Heart left ventricle (tissue), 16 donors: ENCODE measurements at regions not wholly inside any gene's neighbourhood (a gene's known extent, or its start where the extent isn't known, plus 50 kb on each side); places are given as distances from the start of the nearest gene placed in this dataset.

ENCODE experiments used
- ATAC-seq, 4 donors: fragments of 200-7000 bp; cut with Tn5 transposase; one replicate each; pipeline ENCODE4 v1.9.1; 2020 to 2022; ENCODE audit warnings: moderate library complexity in 4 of 4, mild to moderate bottlenecking in 3 of 4, moderate number of reproducible peaks in 1 of 4
- DNase-seq, 5 donors: peaks; one replicate each; pipeline ENCODE4 v3.0.0-alpha.2; 2020
- H3K27ac ChIP-seq, 12 donors: fragments of 200-600 bp; sonication (generic) in 4 of 12; one replicate each; pipeline versions ENCODE4 v1.5.0 to v1.8.0; 2016 to 2022; ENCODE audit warnings: mild to moderate bottlenecking in 2 of 12
- H3K27me3 ChIP-seq, 9 donors: fragments of 200-600 bp; sonication (generic) in 2 of 9; one replicate each; pipeline versions ENCODE4 v1.5.1 to v1.8.0; 2016 to 2022; ENCODE audit warnings: mild to moderate bottlenecking in 3 of 9
- H3K36me3 ChIP-seq, 9 donors: fragments of 200-600 bp; sonication (generic) in 2 of 9; one replicate each; pipeline versions ENCODE4 v1.5.0 to v1.8.0; 2018 to 2022; ENCODE audit warnings: mild to moderate bottlenecking in 2 of 9
- H3K4me1 ChIP-seq, 12 donors: fragments of 200-600 bp; sonication (generic) in 4 of 12; one replicate each; pipeline versions ENCODE4 v1.5.0 to v1.8.0; 2016 to 2022; ENCODE audit warnings: mild to moderate bottlenecking in 3 of 12
- H3K4me3 ChIP-seq, 12 donors: fragments of 200-600 bp; sonication (generic) in 4 of 12; one replicate each; pipeline versions ENCODE4 v1.5.0 to v1.8.0; 2017 to 2022; ENCODE audit warnings: mild to moderate bottlenecking in 9 of 12, moderate library complexity in 4 of 12
- H3K9me3 ChIP-seq, 12 donors: fragments of 200-600 bp; sonication (generic) in 4 of 12; one replicate each; pipeline versions ENCODE4 v1.5.0 to v1.8.0; 2016 to 2022; ENCODE audit warnings: mild to moderate bottlenecking in 1 of 12
- CTCF ChIP-seq, 12 donors: fragments of 200-600 bp; sonication (generic) in 4 of 12; IDR thresholded peaks; one replicate each; pipeline versions ENCODE4 v1.5.0 to v1.8.0; 2018 to 2022; ENCODE audit warnings: antibody characterized with exemption in 12 of 12, mild to moderate bottlenecking in 5 of 12
- POLR2A ChIP-seq, 2 donors: fragments of 450-650 bp; IDR thresholded peaks; one replicate each; pipeline ENCODE4 v1.6.1; 2017; ENCODE audit warnings: antibody characterized with exemption in 2 of 2, mild to moderate bottlenecking in 2 of 2, moderate library complexity in 2 of 2
- WGBS, 4 donors: extraction: QIAGEN DNeasy Blood & Tissue Kit in 2 of 4; methylation state at CpG; one replicate each; pipeline versions ENCODE4 v1.1.5 to v1.1.7; 2013 to 2018; 5-methylcytosine and 5-hydroxymethylcytosine counted together
- intact Hi-C, 10 donors: fragments of 100-400 bp; cut with DNase I; formaldehyde crosslinking; loops; one replicate each; pipeline versions ENCODE4 v1.11.1 to v1.14.2; 2022
- donor health status: ischemic (EF 13 %, LVEDD 7.1; RV severe dilation, severe dysfunction).
- donor health status: healthy with polysubstance abuse.
- donor health status: DM: no; HTN: yes; CAD: no.
- donor health status: DM: no; HTN: no; CAD: no.
- donor health status: ischemic (EF 25% LVEDD 6.9; RV normal size, moderate dysfunction).
- donor health status: ischemic (EF 25% LVEDD 5.7; RV mildly dilated, moderate dysfunction).
- donor health status: healthy.
- donor health status: DM: yes; HTN: yes; CAD: no.
- donor health status: ischemic (EF 35%, LVEDD 5.7; RV mildly dilated, moderate dysfunction).
- donor health status: nonischemic (EF 11% LVEDD 7.7; RV severe dilation, severe dysfunction).
- donor health status: DM: yes; HTN: yes; CAD: no.
- donor health status: PGD.
- donor health status: ischemic (EF 29% LVEDD 5.4; RV normal size, mild dysfunction).
- donor health status: nonischemic (EF 23%, LVEDD 6.1; RV moderate dilation, normal function).

GRCh38 chr2:48118895-48119294 lies 195.6 kb upstream of the FOXN2 start:
- no peaks in the 10 kb centered on the region for H3K27me3 ChIP-seq
- 86 to 90% (median 87%) methylated on average over 6 of the region's 6 CpGs for WGBS, 4 donors

DNA sequence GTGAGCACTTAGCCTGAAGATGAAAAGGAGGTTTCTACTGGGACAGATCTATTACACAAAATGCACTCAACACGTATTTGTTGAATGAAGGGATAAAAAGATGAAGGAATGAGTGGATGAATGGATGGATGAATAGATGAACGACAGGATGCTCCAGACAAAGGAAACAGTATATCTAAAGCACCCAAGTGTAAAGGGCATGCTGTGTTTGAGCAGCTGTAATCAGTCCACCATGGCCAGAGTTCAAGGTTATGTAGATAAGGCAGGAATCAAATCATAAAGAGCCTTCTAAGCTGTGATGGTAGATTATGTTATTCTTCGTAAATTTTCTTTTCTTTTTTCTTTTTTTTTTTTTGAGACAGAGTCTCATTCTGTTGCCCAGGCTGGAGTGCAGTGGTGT lies 194.4 kb upstream of the FOXN2 start:
- H3K9me3 ChIP-seq = no peaks in the 10 kb centered on the region
- H3K4me3 ChIP-seq = no peak overlapping the region
- no peak overlapping the region for H3K27ac ChIP-seq
- no peaks in the 10 kb centered on the region for H3K27me3 ChIP-seq
- 76 to 85% (median 79%) methylated on average over 3 of the region's 3 CpGs for WGBS, 4 donors
- ATAC-seq (no peak), DNase-seq (no peak)
- TF ChIP-seq CTCF (IDR thresholded peaks at IDR 0.05) (no peak), POLR2A (IDR thresholded peaks at IDR 0.05) (no peak)
- H3K36me3 ChIP-seq = no peaks in the 10 kb centered on the region
- intact Hi-C loops = no loop called here
- H3K4me1 ChIP-seq = peaks cover 0 to 11% (median 0%) of the 10 kb centered on the region in 12 donors

More at GRCh38 chr2:48118895-48119294, 195.6 kb upstream of the FOXN2 start:
- intact Hi-C loops = no loop called here
- ATAC-seq (no peak), DNase-seq (no peak)
- TF ChIP-seq POLR2A (IDR thresholded peaks at IDR 0.05) (no peak), CTCF (IDR thresholded peaks at IDR 0.05) (no peak)
- H3K4me1 ChIP-seq = peaks cover 0 to 20% (median 0%) of the 10 kb centered on the region in 12 donors
- H3K27ac ChIP-seq = no peak overlapping the region
- H3K9me3 ChIP-seq = no peaks in the 10 kb centered on the region
- no peak overlapping the region for H3K4me3 ChIP-seq
- H3K36me3 ChIP-seq = no peaks in the 10 kb centered on the region

DNA sequence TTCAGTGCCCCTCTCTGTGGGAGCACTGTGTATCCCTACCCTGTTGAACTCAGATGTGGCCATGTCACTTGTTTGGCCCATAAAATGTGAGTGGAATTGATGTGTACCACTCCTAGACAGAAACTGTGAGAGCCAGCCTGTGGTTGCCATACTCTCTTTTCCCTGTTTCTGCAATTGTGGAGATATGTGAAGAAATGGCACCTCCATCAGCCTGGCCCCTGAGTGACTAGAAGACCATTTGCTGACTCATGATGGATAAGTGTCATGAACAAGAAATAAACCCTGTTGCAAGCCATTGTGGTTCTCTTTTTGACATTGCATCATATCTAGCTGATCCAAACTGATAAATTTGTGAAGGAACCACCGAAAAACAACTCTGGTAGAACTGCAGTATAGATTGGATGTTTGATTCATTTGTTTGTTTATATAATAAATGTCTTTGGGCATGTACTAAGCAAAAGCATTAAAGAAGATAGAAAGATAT lies 193.7 kb upstream of the FOXN2 start:
- H3K4me3 ChIP-seq = no peak overlapping the region
- no peaks in the 10 kb centered on the region for H3K36me3 ChIP-seq
- no peaks in the 10 kb centered on the region for H3K9me3 ChIP-seq
- WGBS, 4 donors = 74 to 80% (median 78%) methylated on average over 1 of the region's 1 CpG
- peak in 1 of 4 donors; percentile 45 for ATAC-seq
- H3K27me3 ChIP-seq = no peaks in the 10 kb centered on the region
- H3K27ac ChIP-seq = peak overlapping the region in 1 of 12 donors; percentile 55
- peaks cover 0 to 10% (median 0%) of the 10 kb centered on the region in 12 donors for H3K4me1 ChIP-seq
- TF ChIP-seq CTCF (IDR thresholded peaks at IDR 0.05) (no peak), POLR2A (IDR thresholded peaks at IDR 0.05) (no peak)
- intact Hi-C loops = no loop called here
- DNase-seq = no peak

DNA sequence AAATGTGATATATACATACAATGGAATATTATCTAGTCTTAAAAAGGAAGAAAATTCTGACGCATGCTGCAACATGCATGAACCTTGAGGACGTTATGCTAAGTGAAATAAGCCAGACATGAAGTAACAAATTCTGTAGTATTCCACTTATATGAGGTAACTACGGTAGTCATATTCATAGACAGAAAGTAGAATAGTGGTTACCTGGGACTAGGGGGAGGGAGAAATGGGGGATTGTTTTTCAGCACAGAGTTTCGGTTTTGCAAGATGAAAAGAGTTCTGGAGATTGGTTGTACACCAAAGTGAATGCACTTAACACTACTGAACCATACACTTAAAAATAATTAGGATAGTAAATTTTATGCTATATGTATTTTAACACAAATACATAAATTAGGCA lies 192.3 kb upstream of the FOXN2 start:
- no peak overlapping the region for H3K27ac ChIP-seq
- no peaks in the 10 kb centered on the region for H3K36me3 ChIP-seq
- H3K9me3 ChIP-seq = no peaks in the 10 kb centered on the region
- peaks cover 0 to 10% (median 0%) of the 10 kb centered on the region in 12 donors for H3K4me1 ChIP-seq
- no peak for DNase-seq
- H3K27me3 ChIP-seq = no peaks in the 10 kb centered on the region
- WGBS, 4 donors = 94 to 96% (median 95%) methylated on average over 4 of the region's 4 CpGs
- TF ChIP-seq CTCF (IDR thresholded peaks at IDR 0.05) = no peak
- no peak for TF ChIP-seq POLR2A (IDR thresholded peaks at IDR 0.05)
- H3K4me3 ChIP-seq = no peak overlapping the region
- intact Hi-C loops = no loop called here
- ATAC-seq = no peak
